UCSD-AML1 (cell line): ENCODE measurements at regions not wholly inside any gene's neighbourhood (a gene's known extent, or its start where the extent isn't known, plus 50 kb on each side); places are given as distances from the start of the nearest gene placed in this dataset.
"Not testable (repeated sequence)": the region's sequence is repeated elsewhere in the genome, so short reads cannot be mapped to it uniquely, and the experiment has no call there.

Experiments
- DNase-seq: peaks from one replicate; lab custom pipeline; 2025; ENCODE audit not compliant: unreplicated experiment; lab: John Stamatoyannopoulos, UW

DNA sequence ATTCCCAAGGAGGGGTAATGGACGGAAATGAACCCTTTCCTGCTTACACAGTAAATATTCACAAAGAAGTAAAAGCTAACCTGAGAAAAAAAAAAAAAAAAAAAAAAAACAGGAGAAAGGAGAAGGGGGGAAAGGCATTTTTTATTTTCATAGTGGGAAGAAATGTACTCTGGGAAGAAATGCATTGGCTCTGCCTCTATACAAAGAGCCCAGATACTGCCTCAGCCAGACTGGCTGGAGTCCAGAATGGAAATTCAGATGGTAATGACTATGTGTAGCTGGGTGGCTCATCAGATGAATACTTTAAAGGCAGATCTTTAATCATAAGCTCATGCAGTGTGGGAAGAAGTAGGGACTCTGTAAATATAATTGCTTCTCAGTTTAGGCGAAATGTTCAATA, 124.9 kb upstream of the ZNF608 start:
- no peak for DNase-seq

DNA sequence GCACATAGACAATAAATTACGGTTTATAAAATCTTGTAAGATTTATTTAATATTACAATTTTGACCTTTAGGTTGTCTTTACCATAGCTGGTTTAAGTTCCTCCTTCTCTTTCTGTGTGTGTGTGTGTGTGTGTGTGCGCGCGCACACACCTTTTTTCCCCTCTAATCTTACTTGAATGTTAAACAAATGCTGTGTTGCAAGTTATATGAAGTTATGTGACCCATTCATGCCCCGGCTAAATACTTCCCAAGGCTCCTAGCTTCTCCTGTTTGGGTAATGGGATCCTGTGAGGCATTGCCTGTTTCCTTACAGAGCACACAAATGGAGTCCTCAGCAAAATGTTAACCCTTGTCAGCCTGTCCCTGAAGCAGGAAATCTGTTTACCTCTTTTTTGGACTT, 125.6 kb upstream of the ZNF608 start:
- DNase-seq, result no peak

DNA sequence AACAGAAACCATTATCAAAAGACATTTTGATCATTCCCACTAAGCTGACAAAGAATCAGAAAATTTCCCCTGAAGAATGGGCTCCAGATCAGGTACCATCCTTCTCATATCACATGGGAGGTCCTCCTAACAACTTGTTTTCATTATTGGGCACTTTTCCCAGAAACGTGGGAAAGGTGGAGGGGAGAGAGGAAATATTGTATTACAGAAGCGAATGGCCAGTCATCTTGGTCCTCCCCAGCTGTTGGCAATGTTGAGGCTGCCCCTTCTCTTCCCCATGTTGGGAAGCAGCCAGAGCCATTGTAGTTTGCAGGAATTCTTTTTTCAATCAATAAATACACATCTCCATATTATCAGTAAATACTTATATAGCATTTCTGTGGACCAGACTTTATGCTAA, 126.2 kb upstream of the ZNF608 start:
- no peak for DNase-seq

DNA sequence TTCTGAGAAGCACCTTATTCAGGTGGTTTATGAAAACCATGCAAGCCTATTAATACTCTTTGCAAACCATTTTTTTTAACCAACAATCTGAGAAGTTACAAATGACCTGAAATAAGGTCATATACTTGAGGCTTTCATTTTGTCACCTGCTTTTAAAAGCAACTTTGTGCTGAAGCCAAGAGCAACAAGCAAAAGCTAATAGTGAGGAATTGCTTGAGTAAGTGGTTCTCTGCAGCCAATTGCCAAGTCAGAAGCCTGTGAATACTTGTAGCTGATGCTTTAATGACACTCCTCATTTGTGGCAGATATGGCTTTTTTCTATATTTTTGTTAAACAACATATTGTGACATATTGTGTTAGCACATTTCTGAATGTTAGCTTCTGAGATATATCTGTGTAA, 126.7 kb upstream of the ZNF608 start:
- DNase-seq, result no peak

DNA sequence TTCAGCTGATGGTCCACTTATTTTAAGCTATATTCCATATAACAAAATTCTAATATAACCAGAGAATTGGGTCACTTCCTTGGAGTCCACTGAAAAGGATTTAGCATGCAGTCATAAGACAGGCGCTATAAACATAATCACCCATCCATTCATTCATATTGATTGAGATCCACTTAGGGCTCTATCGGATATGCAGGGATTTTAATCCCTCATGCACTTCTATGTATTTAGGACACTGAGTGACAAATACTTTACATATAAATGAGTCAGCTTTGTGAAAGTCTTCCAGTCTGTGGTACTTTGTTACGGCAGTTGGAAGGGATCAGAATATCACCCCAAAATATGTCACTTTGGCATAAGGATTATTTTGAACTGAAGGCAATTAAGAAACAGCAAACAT, 127.3 kb upstream of the ZNF608 start:
- no peak for DNase-seq

DNA sequence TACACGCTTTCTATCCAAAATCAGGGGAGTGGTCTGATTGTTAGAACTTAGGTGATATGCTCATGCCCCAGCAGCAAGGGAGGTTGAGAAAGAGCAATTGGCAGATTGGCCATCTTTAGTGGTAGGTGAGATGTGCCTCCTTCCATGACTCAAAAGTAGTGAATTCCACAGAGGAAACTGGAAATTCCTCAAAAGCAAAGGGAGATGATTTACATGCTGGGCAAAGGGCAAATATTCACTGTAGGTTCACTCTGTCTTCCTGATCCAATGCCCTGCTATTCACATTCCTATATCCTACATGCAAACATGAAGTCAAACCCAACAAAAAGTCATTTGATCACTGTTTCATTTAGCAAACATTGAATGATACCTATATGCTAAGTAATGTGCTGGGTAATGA, 130.1 kb upstream of the ZNF608 start:
- DNase-seq, result no peak

DNA sequence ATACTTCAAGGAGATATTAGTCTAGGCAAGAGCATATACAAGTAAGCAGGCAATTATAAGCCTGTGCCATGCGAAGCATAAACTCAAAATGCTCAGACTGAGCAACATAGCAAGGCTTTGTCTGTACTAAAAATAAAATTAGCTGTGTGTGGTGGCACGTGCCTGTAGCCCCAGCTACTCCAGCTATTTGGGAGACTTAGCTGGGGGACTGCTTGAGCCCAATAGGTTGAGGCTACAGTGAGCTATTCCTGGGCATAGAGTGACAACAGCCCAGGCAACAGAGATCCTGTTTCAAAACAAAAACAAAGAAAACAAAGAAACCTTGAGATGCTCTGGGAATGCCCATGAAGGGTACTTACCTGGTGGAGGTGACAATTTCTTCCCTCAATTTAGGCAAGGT, 130.5 kb upstream of the ZNF608 start:
- no peak for DNase-seq

DNA sequence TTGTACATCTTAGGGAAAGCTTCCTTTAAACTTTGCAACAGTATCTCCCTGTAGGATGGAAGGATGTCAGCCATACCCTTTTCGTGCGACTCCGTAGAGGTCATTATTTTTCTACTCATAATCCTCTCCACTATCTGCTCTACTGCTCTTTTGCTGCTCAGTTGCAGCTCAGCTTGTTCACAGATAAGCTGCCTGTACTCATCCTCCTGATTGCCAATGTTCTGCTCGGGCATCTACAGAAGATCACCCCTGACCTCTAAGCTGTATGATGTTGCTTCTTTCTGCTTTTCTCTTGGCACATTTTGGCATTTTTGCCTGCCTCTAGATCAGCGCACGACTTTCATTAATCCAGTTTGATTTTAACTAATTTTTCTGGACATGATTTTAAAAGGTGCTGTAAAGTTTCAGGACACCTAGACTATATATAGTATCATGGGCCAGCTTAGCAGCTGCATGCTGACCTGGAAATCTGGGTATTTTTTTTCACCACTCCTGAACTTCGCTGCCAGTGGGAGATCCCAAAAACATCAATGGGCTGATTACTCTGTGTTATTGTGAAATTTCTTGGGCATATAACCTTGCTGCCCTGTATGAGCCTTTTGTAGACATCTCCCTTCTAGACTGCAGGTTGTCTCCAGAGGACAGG, 131.2 kb upstream of the ZNF608 start:
- no peak for DNase-seq

DNA sequence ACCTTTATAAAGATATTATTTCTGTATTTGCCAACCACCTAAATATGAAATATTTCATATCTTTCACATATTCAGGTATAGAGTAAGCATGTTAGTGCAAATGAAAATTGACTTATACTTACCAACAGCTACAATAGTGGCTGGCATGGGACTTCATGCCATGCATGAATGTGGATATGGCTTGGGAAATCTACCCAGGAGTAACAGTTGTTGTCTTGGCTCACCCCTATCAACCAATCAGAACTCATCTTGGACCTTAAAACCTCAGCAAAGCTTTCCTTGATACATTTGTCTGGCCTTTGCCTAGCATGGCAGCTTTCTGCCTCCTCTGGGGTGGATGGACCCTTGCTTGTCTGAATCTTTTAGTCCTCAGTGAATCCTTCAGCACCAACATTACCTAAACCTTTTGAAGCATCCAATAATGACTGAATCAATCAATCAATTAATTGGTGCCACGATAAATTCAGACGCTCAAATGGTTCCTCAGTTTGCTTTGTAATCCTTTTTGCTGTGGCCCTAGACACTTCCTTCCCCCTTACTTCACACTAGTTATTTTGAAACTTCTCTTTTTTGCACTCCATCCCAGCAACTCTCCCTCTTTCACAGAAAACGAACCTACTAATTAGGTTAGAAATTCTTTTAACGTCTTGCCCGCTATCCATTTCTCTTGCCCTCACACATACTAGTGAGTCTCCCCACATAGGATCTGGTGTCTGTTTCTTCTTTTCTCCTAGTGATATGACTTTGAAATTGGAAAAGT, 132.3 kb upstream of the ZNF608 start:
- DNase-seq, result no peak

DNA sequence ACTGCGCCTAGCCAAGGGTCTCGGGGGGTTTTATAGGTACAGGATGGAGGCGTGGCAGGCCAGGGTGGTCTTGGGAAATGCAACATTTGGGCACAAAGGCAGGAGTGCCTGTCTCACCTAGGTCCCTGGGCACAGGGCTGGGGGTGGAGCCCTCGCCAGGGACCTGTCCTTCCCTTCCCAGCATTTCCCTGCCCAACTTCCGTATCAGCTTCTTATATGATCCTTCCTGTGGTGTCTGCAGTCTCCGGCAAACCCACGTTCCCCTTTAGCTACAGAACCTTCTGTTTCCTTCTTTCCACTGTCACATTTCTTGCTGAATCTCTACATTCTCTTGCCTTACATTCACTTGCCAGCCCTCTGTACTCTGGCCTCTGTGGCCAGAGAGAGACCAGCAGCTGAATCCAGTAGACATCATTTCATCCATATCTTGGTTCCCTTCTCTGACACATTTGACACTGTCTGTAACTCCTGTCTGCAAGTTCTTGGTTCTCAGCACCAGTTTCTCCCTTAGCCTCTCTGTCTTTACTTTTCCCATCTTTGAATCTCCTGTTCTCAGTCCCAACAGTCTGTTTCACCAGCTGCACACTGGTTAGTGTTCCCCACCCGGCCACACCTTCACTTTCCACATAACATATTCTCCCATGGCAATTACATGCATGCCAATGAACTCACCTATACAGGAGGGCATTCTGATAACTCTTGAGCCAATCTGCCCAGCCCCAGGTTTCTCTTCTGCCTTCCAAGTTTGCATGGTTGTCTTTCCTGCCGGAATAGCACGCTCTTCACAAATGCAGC, 134.7 kb upstream of the ZNF608 start:
- peak; percentile 66 for DNase-seq

DNA sequence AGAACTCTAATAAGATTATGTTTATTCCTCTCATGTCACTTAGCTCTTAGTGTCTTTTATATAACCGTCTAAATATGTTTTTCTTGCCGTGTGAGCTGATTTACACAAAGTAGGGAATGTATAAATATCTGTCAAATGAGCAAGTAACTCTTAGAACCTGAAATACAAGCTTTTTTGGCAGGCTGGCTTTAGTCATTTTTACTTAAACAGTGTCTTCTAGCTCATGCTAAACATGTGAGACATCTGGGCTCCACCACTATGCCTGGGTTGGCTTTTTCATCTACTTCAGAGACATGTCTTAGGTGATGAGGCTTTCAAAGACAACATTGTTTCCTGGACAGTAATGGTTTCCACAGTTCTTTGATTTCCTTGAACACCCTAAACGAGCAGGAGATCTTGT, 137.2 kb upstream of the ZNF608 start:
- no peak for DNase-seq

DNA sequence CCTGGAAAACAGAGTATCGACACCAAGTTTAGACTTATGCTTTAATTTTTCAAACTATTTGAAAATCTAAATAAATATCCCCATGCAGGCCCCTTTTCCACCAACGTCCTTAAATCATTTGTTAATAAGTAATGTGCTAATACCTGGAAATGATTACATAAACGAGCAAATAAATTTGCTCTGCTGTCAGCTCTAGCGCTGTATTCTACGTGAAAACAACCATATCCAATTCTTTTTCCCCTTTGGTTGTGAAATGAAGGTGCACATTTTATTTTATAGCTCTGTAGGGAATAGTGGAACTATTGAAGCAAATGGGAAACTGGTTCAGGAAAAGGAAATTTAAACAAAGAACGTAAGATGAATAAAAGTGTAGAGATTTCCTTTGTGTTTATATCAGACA, 137.7 kb upstream of the ZNF608 start:
- DNase-seq, result no peak

DNA sequence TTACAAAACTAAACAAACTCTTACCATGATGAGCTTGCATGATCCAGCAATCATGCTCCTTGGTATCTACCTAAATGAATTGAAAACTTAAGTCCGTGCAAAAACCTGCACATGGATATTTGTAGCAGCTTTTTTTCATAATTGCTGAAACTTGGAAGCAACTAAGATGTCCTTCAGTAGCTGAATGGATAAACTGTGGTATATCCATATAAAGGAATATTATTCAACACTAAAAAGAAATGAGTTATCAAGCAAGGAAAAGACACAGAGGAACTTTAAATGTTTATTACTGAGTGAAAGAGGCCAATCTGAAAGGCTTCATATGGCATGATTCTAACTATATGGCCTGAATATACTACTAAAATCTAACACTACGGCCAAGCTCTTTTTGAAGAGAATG, 139.1 kb upstream of the ZNF608 start:
- no peak for DNase-seq

DNA sequence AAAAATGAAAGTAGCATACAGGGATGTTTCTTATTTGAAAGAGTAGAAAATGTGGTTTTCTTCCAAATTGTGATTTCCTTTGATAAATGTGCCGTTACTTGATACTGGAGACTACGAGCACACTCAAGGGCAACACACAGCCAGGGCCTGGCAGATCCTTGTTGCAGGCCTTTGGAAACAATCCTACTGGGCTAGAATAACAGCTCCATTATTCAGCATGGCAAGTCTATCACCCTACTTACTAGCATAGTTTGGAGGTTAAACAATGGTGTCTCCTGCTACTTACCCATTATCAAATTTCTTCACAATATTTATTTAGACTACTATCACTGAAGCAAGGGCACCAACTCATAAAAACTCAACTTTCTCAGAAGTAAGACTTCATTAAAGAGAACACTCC, 140.8 kb upstream of the ZNF608 start:
- no peak for DNase-seq

DNA sequence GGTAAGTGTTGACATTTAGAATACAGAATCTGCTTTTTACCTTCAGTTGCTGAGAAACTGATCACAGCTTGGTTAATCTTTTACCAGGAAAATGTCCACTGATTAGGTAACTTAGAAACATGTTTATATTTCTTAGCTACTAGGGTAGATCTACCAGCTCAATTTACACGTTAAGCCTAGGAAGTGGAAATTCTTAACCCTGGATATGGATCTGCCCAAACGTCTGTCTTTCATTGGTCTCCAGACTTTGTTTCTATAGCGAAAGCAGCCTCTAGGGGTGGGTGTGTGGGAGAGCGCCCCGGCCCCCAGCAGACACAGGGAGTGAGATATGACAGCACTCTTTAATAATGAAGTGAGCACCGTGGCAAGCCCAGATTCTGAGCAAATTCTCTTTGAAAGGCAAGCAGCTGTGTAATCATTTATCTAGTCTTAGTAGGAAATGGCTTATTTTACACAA, 141.6 kb upstream of the ZNF608 start:
- peak; percentile 22 for DNase-seq

DNA sequence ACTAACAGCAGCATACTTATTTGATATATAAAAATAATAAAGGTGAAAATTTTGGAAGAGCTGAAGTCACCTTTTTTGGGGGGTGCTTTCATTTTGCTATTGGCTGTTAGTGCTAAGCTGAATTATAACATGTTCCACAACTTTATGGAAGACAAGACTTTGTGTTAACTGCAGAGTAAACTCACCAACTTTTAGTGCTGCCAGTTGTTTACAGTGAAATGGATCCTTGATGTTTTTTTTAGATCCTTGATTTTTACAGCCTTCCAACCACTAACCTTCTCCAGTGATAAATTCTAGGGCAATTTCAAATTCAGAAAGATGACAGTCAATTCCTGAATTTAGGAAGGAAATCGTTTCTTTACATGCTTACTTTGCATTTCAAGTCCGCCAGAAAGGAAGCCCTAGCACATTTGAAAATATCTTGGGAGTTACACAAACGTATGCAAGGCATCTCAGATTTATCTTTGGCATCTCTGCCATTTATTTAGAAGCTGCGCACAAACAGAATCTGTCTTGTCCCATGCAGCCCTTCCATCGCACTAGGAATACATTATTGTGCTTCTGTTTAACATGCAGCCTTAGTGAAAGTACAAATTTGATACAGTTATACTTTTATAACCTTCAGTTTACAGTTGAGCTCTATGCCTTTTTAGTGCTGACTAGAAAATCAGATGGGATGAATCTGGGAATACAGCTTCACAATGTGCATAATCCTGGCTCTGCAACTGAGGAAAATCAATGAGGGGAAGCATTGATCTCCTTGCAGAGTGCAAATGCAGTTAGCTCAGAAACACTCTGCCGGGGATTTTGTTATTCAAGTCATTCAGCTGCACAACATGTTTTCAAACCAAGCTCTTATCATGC, 142.4 kb upstream of the ZNF608 start:
- no peak for DNase-seq

DNA sequence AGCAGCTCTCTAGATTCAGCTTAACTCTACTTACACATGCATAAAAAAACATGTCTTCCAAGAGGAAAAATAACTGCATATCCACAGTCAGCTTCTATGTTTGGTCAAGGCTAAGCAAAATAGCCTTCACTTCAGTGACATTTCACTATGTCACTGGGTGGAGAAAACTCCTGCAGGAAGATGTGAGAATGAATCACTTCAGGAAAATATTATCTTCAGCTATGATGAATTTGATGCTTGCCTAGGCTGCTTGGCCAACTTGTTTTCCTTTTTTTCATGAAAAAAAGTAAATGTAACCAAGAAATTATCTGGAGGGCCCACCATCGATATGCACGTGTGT, 143.0 kb upstream of the ZNF608 start:
- no peak for DNase-seq

DNA sequence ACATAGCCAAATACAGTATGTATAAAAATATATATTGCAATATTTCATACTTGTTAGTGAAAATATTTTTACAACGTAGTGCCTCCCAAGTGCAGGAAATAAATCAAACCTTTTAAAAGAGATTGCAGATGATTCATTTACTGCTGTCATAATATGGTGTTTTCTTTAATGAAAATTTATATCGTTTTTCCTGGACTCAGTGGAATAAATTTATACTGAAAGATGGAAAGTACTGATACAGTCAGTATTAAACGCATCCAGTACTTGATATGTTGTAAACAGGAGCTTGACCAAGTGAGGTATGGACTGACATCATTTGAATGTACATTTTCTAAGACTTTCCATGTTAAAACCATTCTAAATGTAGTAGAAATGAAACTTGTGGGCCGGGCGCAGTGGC, 143.4 kb upstream of the ZNF608 start:
- DNase-seq, result no peak

DNA sequence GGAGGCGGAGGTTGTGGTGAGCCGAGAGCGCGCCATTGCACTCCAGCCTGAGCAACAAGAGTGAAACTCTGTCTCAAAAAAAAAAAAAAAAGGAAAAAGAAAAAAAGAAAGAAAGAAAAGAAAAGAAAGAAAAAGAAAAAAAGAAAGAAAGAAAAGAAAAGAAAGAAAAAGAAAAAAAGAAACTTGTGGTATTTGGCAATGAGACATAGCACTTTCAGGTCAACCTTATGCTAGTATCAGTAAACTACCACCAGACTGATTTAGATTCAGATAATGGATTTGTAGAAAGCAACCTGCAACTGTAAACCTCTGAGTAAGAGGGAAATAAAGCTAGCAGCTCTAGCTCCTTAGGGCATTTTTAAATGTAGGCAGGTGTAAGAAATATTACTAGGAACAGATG, 144.0 kb upstream of the ZNF608 start:
- not testable (repeated sequence) for DNase-seq

DNA sequence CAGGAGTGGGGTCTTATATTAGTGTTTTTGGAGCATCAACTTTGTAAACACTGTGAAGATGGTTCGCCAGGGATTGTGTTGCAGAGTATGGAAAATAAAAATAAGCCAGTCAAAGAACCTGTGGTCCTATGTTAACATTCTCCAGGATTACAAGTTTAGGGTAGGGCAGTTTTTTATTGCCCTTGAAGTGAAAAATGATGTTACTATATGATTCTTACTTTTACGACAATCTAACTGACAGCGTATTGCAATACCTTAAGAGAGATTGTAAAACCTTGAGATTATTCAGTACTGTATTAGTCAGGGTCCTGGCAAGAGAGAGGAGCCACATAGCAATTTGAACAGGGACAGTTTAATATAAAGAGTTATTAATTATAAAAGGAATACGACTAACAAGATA, 144.7 kb upstream of the ZNF608 start:
- DNase-seq, result no peak

DNA sequence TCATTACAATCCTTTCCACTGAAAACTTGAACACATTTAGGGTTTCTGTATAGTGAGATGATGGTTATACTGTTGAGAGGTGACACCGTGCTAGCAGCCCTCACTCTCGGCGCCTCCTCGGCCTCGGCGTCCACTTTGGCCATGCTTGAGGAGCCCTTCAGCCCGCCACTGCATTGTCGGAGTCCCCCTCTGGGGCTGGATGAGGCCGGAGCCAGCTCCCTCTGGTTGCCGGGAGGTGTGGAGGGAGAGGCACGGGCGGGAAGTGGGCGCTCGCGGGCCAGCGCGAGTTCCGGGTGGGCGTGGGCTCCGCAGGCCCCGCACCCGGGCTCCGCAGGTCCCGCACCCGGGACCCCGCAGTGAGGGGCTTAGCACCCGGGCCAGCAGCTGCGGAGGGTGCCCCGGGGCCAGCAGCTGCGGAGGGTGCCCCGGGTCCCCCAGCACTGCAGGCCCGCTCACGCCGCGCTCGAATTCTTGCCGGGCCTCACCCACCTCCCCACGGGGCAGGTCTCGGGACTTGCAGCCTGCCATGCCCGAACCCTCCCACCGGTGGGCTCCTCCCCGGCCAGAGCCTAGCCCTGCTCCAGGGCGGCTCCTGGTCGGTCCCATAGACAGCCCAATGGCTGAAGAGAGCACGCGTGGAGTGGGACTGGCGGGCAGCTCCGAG, 145.9 kb upstream of the ZNF608 start:
- no peak for DNase-seq
